Astrocyte of the cerebellum (primary cell): ENCODE measurements at regions not wholly inside any gene's neighbourhood (a gene's known extent, or its start where the extent isn't known, plus 50 kb on each side); places are given as distances from the start of the nearest gene placed in this dataset.
A peak's percentile ranks its signal among the peaks of the same experiment; 100 is the strongest.

Source experiments
- DNase-seq: peaks from one replicate; pipeline ENCODE4 v3.0.0-alpha.2; 2011; ENCODE audit warnings: low read depth
- H3K4me3 ChIP-seq: 2 replicates; pipeline ENCODE4 v1.5.1; 2011; ENCODE audit warnings: mild to moderate bottlenecking, low read depth, low read length, moderate library complexity
- CTCF ChIP-seq: IDR thresholded peaks from 2 replicates; pipeline ENCODE4 v1.5.1; 2012; ENCODE audit warnings: low read length, low read depth, moderate library complexity, mild to moderate bottlenecking; ENCODE audit errors: missing control alignments
- in situ Hi-C: cut with HindIII; loops from 2 replicates; pipeline ENCODE4 v1.10.0; 2017; ENCODE audit warnings: low sequenced_read_pairs

GRCh38 chr11:62064221-62064620 is 59.6 kb upstream of the INCENP start:
- no peak for DNase-seq
- in situ Hi-C loops = no loop called here

GRCh38 chr11:62062223-62062861 is 61.5 kb upstream of the INCENP start:
- in situ Hi-C loops = no loop called here
- DNase-seq = no peak
- no peak overlapping the region for H3K4me3 ChIP-seq
- no peak for TF ChIP-seq CTCF

More at GRCh38 chr11:62064221-62064620, 59.6 kb upstream of the INCENP start:
- no peak for TF ChIP-seq CTCF
- no peak overlapping the region for H3K4me3 ChIP-seq

GRCh38 chr11:62061356-62062222 is 62.2 kb upstream of the INCENP start:
- in situ Hi-C loops = no loop called here
- H3K4me3 ChIP-seq = no peak overlapping the region
- no peak for DNase-seq
- no peak for TF ChIP-seq CTCF

- no peak for TF ChIP-seq CTCF
- in situ Hi-C loops = no loop called here
- no peak overlapping the region for H3K4me3 ChIP-seq
- no peak for DNase-seq
These were observed 66.7 kb upstream of the INCENP start for GRCh38 chr11:62057069-62057468.

- no peak overlapping the region for H3K4me3 ChIP-seq
- no peak for DNase-seq
- TF ChIP-seq CTCF = no peak
- in situ Hi-C loops = no loop called here
These were observed 67.8 kb upstream of the INCENP start for GRCh38 chr11:62055970-62056369.

- DNase-seq = no peak
- peak; percentile 13 for TF ChIP-seq CTCF
These were observed 69.2 kb upstream of the INCENP start for GRCh38 chr11:62054484-62055121.

More at GRCh38 chr11:62054484-62055121, 69.2 kb upstream of the INCENP start:
- H3K4me3 ChIP-seq = no peak overlapping the region
- in situ Hi-C loops = no loop called here
